HG03039 (cell line): ENCODE measurements at regions not wholly inside any gene's neighbourhood (a gene's known extent, or its start where the extent isn't known, plus 50 kb on each side); places are given as distances from the start of the nearest gene placed in this dataset.
"Not testable (repeated sequence)": the region's sequence is repeated elsewhere in the genome, so short reads cannot be mapped to it uniquely, and the experiment has no call there.

ENCODE experiments used
- ATAC-seq: cut with Tn5 transposase; IDR thresholded peaks from one replicate; pipeline ENCODE4 v1.9.1; 2021; ENCODE audit warnings: mild to moderate bottlenecking, moderate library complexity; ENCODE audit not compliant: unreplicated experiment

GRCh38 chr18:34942276-34942675 is 98.9 kb upstream of the MAPRE2 start:
- ATAC-seq, result no peak

GRCh38 chr18:34942975-34943374 is 98.2 kb upstream of the MAPRE2 start:
- no peak for ATAC-seq

GRCh38 chr18:34943587-34943986 is 97.6 kb upstream of the MAPRE2 start:
- ATAC-seq, result no peak

- ATAC-seq, result no peak
Observed at GRCh38 chr18:34947711-34948125, 93.5 kb upstream of the MAPRE2 start.

- ATAC-seq, result no peak
Observed at GRCh38 chr18:34951625-34952379, 89.4 kb upstream of the MAPRE2 start.

GRCh38 chr18:34953212-34953611 is 88.0 kb upstream of the MAPRE2 start:
- ATAC-seq, result no peak

- not testable (repeated sequence) for ATAC-seq
Observed at GRCh38 chr18:34955494-34955893, 85.7 kb upstream of the MAPRE2 start.

GRCh38 chr18:34956663-34957062 is 84.5 kb upstream of the MAPRE2 start:
- ATAC-seq, result no peak

- no peak for ATAC-seq
Observed at GRCh38 chr18:34957119-34957863, 83.9 kb upstream of the MAPRE2 start.

- no peak for ATAC-seq
Observed at GRCh38 chr18:34957864-34958259, 83.4 kb upstream of the MAPRE2 start.

GRCh38 chr18:34959211-34959829 is 81.9 kb upstream of the MAPRE2 start:
- no peak for ATAC-seq

GRCh38 chr18:34959989-34960388 is 81.2 kb upstream of the MAPRE2 start:
- ATAC-seq, result no peak

GRCh38 chr18:34965108-34965507 is 76.1 kb upstream of the MAPRE2 start:
- ATAC-seq, result no peak

- no peak for ATAC-seq
Observed at GRCh38 chr18:34965566-34965965, 75.6 kb upstream of the MAPRE2 start.

GRCh38 chr18:34970106-34970505 is 71.1 kb upstream of the MAPRE2 start:
- ATAC-seq, result no peak

GRCh38 chr18:34971313-34971712 is 69.9 kb upstream of the MAPRE2 start:
- no peak for ATAC-seq

GRCh38 chr18:34972765-34973414 is 68.3 kb upstream of the MAPRE2 start:
- no peak for ATAC-seq

GRCh38 chr18:34976123-34976522 is 65.1 kb upstream of the MAPRE2 start:
- ATAC-seq, result no peak

- ATAC-seq, result no peak
Observed at GRCh38 chr18:34976534-34976898, 64.7 kb upstream of the MAPRE2 start.

GRCh38 chr18:34976899-34977837 is 64.0 kb upstream of the MAPRE2 start:
- ATAC-seq, result peak; percentile 58
